GM18519 (cell line): ENCODE measurements at regions not wholly inside any gene's neighbourhood (a gene's known extent, or its start where the extent isn't known, plus 50 kb on each side); places are given as distances from the start of the nearest gene placed in this dataset.

Experiments
- ATAC-seq: cut with Tn5 transposase; IDR thresholded peaks from one replicate; pipeline ENCODE4 v1.9.1; 2021; ENCODE audit warnings: mild to moderate bottlenecking, moderate library complexity; ENCODE audit not compliant: unreplicated experiment, low FRiP score

- ATAC-seq = no peak
Observed at GRCh38 chr3:107943786-107944523, 146.9 kb downstream of the CD47 start.

DNA sequence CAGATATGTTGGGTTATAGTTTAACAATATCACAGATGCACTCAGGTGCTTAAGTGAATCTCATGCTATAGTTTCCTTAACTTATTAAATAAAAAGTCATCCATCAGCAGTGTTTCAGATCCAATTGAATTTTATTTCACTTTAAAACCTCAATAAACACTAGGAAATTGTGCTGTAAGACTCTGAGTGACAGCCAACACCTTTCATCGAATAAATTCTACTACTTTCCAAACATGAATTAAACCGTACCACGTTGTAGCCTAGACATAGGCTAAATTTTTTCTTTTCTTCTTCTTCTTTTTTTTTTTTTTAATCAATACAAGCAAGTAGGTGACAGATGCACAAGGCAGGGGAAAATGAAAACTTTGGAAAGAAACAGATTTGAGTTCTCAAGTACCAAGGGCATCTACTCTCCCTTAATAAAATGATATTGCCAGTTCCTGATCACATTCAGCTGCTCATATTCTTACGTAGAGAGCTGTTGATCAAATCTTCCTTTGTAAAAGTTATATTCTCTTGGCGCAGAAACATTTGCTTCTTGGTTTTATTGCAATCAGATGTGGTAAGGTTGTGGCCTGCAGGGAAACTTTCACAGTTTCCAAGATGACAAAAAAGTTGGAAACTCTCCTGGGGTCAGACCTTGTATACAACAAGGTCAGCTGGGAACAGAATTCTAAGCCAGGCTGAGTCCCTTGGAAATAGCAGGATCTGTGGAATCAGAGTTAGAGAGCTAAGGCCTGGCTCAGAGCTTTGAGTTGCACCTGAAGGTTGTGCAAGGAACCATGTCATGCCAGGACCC, 147.7 kb downstream of the CD47 start:
- ATAC-seq = no peak

DNA sequence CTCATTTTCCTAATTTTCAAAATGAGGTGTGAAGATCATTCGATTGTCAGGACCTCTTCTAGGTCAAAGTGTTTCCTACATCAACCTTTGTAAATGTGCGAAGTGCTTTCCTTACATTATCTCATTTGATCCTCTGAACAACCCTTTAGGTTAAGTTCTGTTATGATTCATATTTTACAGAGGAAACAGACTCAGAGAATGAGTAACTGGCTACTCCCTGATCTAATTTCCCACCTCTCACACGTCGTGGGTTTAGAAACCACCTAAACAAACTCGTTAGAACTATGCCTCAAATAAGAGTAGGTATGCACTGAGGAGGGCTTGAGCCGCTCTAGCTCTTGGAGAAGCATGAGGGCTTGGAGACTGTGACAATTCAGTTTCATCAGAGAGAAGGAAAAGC, 148.6 kb downstream of the CD47 start:
- peak; percentile 50 for ATAC-seq

- ATAC-seq = no peak
Observed at GRCh38 chr3:107939691-107940442, 151.0 kb downstream of the CD47 start.

- ATAC-seq = no peak
Observed at GRCh38 chr3:107938143-107938542, 152.7 kb downstream of the CD47 start.

DNA sequence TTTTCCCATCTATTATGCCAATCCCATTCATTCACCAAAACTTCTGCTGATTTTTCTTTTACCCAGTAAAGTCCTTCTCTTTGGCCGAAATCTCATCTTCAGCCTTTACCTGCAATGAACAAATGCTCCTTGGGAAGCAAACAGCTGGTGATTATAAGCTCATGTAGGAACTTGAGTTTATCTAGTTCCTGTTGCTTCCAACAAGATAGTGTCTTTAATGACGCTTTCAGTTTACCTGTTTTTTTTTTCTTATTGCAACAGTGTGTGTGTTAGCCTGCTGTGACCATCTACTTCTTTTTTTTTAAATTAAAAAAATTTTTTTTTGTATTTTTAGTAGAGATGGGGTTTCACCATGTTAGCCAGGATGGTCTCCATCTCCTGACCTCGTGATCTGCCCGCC, 156.0 kb downstream of the CD47 start:
- no peak for ATAC-seq

GRCh38 chr3:107933450-107933849, 157.4 kb downstream of the CD47 start:
- ATAC-seq = no peak

GRCh38 chr3:107931326-107931725, 159.5 kb downstream of the CD47 start:
- ATAC-seq = no peak

GRCh38 chr3:107929088-107929487, 161.7 kb downstream of the CD47 start:
- ATAC-seq = no peak

GRCh38 chr3:107928084-107928445, 162.8 kb downstream of the CD47 start:
- ATAC-seq = peak; percentile 7

GRCh38 chr3:107927361-107928083, 163.3 kb downstream of the CD47 start:
- ATAC-seq = peak; percentile 78

DNA sequence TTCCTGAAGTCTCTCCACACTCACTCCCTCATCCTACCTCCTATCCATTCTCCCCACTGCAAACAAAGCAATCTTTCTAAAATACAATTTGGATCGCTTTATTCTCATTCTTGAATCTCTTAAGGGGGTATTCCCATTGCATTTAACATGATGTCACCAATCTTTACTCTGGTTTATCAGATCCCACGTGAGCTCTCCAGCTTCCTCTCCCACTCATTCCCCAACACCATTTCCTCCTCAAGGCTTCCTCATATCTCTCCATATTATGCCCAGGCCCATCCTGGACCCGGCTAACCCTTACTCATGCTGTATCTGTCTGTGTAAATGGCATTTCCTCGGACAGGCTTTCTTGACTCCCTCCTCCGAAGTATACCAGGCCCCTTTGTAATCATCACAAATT, 165.0 kb downstream of the CD47 start:
- ATAC-seq = no peak

GRCh38 chr3:107921038-107921437, 169.8 kb downstream of the CD47 start:
- no peak for ATAC-seq

DNA sequence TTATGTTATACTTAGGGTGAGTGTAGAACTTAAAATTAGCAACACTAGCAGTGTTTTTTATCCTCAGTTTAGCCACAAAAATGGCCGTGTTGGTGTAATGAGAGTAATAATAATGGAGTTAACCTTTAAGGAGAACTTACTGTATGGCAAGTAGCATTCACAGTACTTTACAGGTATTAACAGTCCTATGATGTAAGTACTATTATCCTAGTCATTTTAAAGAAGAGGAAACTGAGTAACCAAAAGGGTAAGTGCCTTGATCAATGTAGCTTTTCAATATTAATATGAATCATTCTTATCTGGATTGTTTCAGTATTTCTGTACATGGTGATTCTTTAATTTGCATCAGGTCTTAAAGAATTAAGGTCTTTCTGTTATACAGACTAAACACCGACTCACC, 170.3 kb downstream of the CD47 start:
- no peak for ATAC-seq

DNA sequence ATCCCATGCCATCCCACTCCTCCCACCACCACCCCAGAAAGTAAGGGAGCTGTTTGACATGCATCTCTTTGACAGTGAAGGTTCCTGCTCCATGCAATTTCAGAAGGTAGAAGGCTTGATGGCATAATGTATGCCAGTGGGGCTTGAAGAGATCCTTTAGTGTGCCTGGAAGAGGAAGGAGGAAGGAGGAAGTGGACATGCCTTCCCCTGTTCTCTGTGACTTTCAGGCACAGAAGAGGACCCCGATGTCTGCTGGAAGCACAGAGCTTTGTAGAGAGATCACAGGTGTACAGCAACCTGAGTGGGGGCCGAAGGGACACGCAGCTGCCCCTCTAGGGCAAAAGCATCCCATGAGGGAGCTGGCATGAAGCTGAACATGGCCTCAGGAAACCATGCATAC, 171.6 kb downstream of the CD47 start:
- ATAC-seq = no peak

- no peak for ATAC-seq
Observed at GRCh38 chr3:107916171-107916570, 174.7 kb downstream of the CD47 start.

- ATAC-seq = no peak
Observed at GRCh38 chr3:107915706-107916105, 175.1 kb downstream of the CD47 start.

GRCh38 chr3:107913701-107914100, 177.1 kb downstream of the CD47 start:
- ATAC-seq = no peak

GRCh38 chr3:107911337-107912000, 179.4 kb downstream of the CD47 start:
- peak; percentile 35 for ATAC-seq

- ATAC-seq = peak; percentile 94
Observed at GRCh38 chr3:107910713-107911259, 180.0 kb downstream of the CD47 start.
